HepG2 (cell line): ENCODE measurements at regions not wholly inside any gene's neighbourhood (a gene's known extent, or its start where the extent isn't known, plus 50 kb on each side); places are given as distances from the start of the nearest gene placed in this dataset.

Experiments used
- ATF7 ChIP-seq, 2 experiments: fragments of 450-650 bp in 1 of 2; sonication (generic) in 1 of 2; formaldehyde crosslinking in 1 of 2; IDR thresholded peaks; 2 replicates each; pipeline versions ENCODE4 v1.4.0 to v1.6.1; 2016 to 2020; ENCODE audit warnings: antibody characterized with exemption in 1 of 2, mild to moderate bottlenecking in 1 of 2, missing genetic modification reagents in 1 of 2
- FOXA3 ChIP-seq: IDR thresholded peaks from 2 replicates; pipeline ENCODE4 v1.6.1; 2016; ENCODE audit warnings: missing genetic modification reagents, missing compliant biosample characterization
- FOXK1 ChIP-seq: sonication (generic); formaldehyde crosslinking; IDR thresholded peaks from 2 replicates; pipeline ENCODE4 v1.4.0; 2020; ENCODE audit warnings: low read depth, missing genetic modification reagents, borderline replicate concordance
- JARID2 ChIP-seq: sonication (generic); formaldehyde crosslinking; IDR thresholded peaks from 2 replicates; pipeline ENCODE4 v1.8.1; 2023; ENCODE audit warnings: missing genetic modification reagents, inconsistent platforms; ENCODE audit not compliant: insufficient replicate concordance
- PPARG ChIP-seq: conservative IDR thresholded peaks from 2 replicates; pipeline ENCODE4 v1.6.1; 2016; ENCODE audit warnings: missing biosample characterization, missing genetic modification reagents
- RXRB ChIP-seq: IDR thresholded peaks from 2 replicates; pipeline ENCODE4 v1.6.1; 2016; ENCODE audit warnings: borderline replicate concordance, missing genetic modification reagents, missing compliant biosample characterization
- SAFB2 ChIP-seq: sonication (generic); formaldehyde crosslinking; IDR thresholded peaks from 2 replicates; pipeline ENCODE4 v1.5.1; 2020; ENCODE audit warnings: missing genetic modification reagents, low read depth, mild to moderate bottlenecking, borderline replicate concordance
- SNAPC2 ChIP-seq: sonication (generic); formaldehyde crosslinking; IDR thresholded peaks from 2 replicates; pipeline ENCODE4 v1.8.1; 2022; ENCODE audit warnings: mild to moderate bottlenecking, missing genetic modification reagents
- SOX6 ChIP-seq, 2 experiments: fragments of 450-650 bp in 1 of 2; sonication (generic) in 1 of 2; formaldehyde crosslinking in 1 of 2; IDR thresholded peaks; 2 replicates each; pipeline versions ENCODE4 v1.4.0 to v1.6.1; 2017 to 2020; ENCODE audit warnings: antibody characterized with exemption in 1 of 2, mild to moderate bottlenecking in 1 of 2, missing genetic modification reagents in 1 of 2
- TBX3 ChIP-seq: fragments of 450-650 bp; IDR thresholded peaks from 2 replicates; pipeline ENCODE4 v1.6.1; 2017; ENCODE audit warnings: antibody characterized with exemption, mild to moderate bottlenecking, inconsistent platforms, borderline replicate concordance
- TGIF2 ChIP-seq: IDR thresholded peaks from 2 replicates; pipeline ENCODE4 v1.6.1; 2016; ENCODE audit warnings: control low read depth, missing compliant biosample characterization
- ZNF235 ChIP-seq: sonication (generic); formaldehyde crosslinking; IDR thresholded peaks from 2 replicates; pipeline ENCODE4 v1.8.1; 2023; ENCODE audit warnings: mild to moderate bottlenecking, missing genetic modification reagents, borderline replicate concordance
- ZNF24 ChIP-seq: fragments of 450-650 bp; IDR thresholded peaks from 2 replicates; pipeline ENCODE4 v1.6.1; 2017; ENCODE audit warnings: antibody characterized with exemption, mild to moderate bottlenecking
- ZNF33B ChIP-seq: sonication (generic); formaldehyde crosslinking; IDR thresholded peaks from 2 replicates; pipeline ENCODE4 v1.5.1; 2020; ENCODE audit warnings: mild to moderate bottlenecking, missing genetic modification reagents
- ZNF615 ChIP-seq: sonication (generic); formaldehyde crosslinking; IDR thresholded peaks from 2 replicates; pipeline ENCODE4 v1.5.0; 2020; ENCODE audit warnings: mild to moderate bottlenecking, missing genetic modification reagents, borderline replicate concordance
- ZNF883 ChIP-seq: sonication (generic); formaldehyde crosslinking; IDR thresholded peaks from 2 replicates; pipeline ENCODE4 v1.5.1; 2020; ENCODE audit warnings: mild to moderate bottlenecking, missing genetic modification reagents; ENCODE audit errors: not compliant biosample characterization
- TF ChIP-seq, protein P1 (sequence below): sonication (generic); formaldehyde crosslinking; IDR thresholded peaks from 2 replicates; pipeline ENCODE4 v1.4.0; 2020; ENCODE audit warnings: missing genetic modification reagents
- TF ChIP-seq, protein P2 (sequence below): IDR thresholded peaks from 2 replicates; pipeline ENCODE4 v1.4.0; 2020; ENCODE audit warnings: mild to moderate bottlenecking, missing genetic modification reagents
- TF ChIP-seq, protein P3 (sequence below): IDR thresholded peaks from 2 replicates; pipeline ENCODE4 v1.6.1; 2016; ENCODE audit warnings: low read depth, borderline replicate concordance
- TF ChIP-seq, protein P4 (sequence below): sonication (generic); formaldehyde crosslinking; IDR thresholded peaks from 2 replicates; pipeline ENCODE4 v1.9.0; 2021; ENCODE audit warnings: missing genetic modification reagents, mild to moderate bottlenecking, borderline replicate concordance

DNA sequence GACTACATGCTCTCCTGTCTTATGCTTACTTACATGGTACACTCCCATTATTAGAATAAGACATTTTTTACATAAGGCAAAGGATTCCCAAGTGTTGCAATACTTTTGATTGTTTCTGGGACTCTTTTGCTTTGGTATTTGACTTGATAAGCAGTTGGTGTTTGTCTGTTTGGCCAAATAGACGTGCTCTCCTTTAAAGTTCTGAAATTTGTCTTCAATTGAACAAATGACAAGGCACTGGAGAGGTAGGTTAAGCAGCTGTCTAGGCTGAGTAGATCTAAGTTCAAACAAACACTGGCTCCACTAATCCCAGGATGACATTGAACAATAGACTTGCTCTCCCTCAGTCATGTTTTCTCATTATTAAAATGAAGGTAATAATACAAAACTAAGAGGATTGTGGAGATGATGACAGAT, 430.5 kb downstream of the STK39 start (continued):
- TF ChIP-seq FOXK1 (CRISPR knock-in tag) (peak; percentile 48; the same call in 1 of the 2 replicates), SOX6 (IDR thresholded peaks at IDR 0.05) (no peak), SOX6 (CRISPR knock-in tag; IDR thresholded peaks at IDR 0.05) (peak; percentile 97), SNAPC2 (CRISPR knock-in tag) (peak; percentile 78; the same call in 1 of the 2 replicates), ZNF33B (CRISPR knock-in tag) (no peak), PPARG (peak; percentile 78), ATF7 (IDR thresholded peaks at IDR 0.05) (no peak), ATF7 (CRISPR knock-in tag; IDR thresholded peaks at IDR 0.05) (no peak), TBX3 (no peak), ZNF615 (CRISPR knock-in tag) (no peak), ZNF883 (CRISPR knock-in tag) (no peak), SAFB2 (no peak), RXRB (CRISPR knock-in tag) (peak; percentile 56; the same call in 1 of the 2 replicates), ZNF235 (CRISPR knock-in tag) (no peak), ZNF24 (no peak), TGIF2 (CRISPR knock-in tag) (no peak), JARID2 (CRISPR knock-in tag) (peak; percentile 33), FOXA3 (CRISPR knock-in tag) (peak; percentile 85)
- TF ChIP-seq, protein P1, sequence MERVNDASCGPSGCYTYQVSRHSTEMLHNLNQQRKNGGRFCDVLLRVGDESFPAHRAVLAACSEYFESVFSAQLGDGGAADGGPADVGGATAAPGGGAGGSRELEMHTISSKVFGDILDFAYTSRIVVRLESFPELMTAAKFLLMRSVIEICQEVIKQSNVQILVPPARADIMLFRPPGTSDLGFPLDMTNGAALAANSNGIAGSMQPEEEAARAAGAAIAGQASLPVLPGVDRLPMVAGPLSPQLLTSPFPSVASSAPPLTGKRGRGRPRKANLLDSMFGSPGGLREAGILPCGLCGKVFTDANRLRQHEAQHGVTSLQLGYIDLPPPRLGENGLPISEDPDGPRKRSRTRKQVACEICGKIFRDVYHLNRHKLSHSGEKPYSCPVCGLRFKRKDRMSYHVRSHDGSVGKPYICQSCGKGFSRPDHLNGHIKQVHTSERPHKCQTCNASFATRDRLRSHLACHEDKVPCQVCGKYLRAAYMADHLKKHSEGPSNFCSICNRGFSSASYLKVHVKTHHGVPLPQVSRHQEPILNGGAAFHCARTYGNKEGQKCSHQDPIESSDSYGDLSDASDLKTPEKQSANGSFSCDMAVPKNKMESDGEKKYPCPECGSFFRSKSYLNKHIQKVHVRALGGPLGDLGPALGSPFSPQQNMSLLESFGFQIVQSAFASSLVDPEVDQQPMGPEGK (CRISPR knock-in tag): peak; percentile 29; the same call in 1 of the 2 replicates
- TF ChIP-seq, protein P2, sequence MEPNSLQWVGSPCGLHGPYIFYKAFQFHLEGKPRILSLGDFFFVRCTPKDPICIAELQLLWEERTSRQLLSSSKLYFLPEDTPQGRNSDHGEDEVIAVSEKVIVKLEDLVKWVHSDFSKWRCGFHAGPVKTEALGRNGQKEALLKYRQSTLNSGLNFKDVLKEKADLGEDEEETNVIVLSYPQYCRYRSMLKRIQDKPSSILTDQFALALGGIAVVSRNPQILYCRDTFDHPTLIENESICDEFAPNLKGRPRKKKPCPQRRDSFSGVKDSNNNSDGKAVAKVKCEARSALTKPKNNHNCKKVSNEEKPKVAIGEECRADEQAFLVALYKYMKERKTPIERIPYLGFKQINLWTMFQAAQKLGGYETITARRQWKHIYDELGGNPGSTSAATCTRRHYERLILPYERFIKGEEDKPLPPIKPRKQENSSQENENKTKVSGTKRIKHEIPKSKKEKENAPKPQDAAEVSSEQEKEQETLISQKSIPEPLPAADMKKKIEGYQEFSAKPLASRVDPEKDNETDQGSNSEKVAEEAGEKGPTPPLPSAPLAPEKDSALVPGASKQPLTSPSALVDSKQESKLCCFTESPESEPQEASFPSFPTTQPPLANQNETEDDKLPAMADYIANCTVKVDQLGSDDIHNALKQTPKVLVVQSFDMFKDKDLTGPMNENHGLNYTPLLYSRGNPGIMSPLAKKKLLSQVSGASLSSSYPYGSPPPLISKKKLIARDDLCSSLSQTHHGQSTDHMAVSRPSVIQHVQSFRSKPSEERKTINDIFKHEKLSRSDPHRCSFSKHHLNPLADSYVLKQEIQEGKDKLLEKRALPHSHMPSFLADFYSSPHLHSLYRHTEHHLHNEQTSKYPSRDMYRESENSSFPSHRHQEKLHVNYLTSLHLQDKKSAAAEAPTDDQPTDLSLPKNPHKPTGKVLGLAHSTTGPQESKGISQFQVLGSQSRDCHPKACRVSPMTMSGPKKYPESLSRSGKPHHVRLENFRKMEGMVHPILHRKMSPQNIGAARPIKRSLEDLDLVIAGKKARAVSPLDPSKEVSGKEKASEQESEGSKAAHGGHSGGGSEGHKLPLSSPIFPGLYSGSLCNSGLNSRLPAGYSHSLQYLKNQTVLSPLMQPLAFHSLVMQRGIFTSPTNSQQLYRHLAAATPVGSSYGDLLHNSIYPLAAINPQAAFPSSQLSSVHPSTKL (CRISPR knock-in tag): peak; percentile 95
- TF ChIP-seq, protein P3, sequence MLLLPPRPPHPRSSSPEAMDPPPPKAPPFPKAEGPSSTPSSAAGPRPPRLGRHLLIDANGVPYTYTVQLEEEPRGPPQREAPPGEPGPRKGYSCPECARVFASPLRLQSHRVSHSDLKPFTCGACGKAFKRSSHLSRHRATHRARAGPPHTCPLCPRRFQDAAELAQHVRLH (CRISPR knock-in tag): peak; percentile 38; the same call in 1 of the 2 replicates
- TF ChIP-seq, protein P4, sequence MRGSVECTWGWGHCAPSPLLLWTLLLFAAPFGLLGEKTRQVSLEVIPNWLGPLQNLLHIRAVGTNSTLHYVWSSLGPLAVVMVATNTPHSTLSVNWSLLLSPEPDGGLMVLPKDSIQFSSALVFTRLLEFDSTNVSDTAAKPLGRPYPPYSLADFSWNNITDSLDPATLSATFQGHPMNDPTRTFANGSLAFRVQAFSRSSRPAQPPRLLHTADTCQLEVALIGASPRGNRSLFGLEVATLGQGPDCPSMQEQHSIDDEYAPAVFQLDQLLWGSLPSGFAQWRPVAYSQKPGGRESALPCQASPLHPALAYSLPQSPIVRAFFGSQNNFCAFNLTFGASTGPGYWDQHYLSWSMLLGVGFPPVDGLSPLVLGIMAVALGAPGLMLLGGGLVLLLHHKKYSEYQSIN (CRISPR knock-in tag): no peak
